Transverse colon (tissue), 4 donors: ENCODE measurements at regions not wholly inside any gene's neighbourhood (a gene's known extent, or its start where the extent isn't known, plus 50 kb on each side); places are given as distances from the start of the nearest gene placed in this dataset.

Experiments used
- DNase-seq: peaks from one replicate; pipeline ENCODE4 v3.0.0-alpha.2; 2019
- H3K27ac ChIP-seq, 4 donors: fragments of 200-600 bp; sonication (generic); 2 replicates each; pipeline ENCODE4 v1.5.1; 2016 to 2018; ENCODE audit warnings: inconsistent platforms in 4 of 4
- H3K27me3 ChIP-seq: fragments of 200-600 bp; sonication (generic); 2 replicates; pipeline ENCODE4 v1.5.1; 2017; ENCODE audit warnings: inconsistent platforms
- H3K36me3 ChIP-seq, 4 donors: fragments of 200-600 bp; sonication (generic); 2 replicates each; pipeline ENCODE4 v1.5.1; 2017 to 2019; ENCODE audit warnings: inconsistent platforms in 4 of 4
- H3K4me1 ChIP-seq, 4 donors: fragments of 200-600 bp; sonication (generic); 2 replicates each; pipeline ENCODE4 v1.5.1; 2017 to 2020; ENCODE audit warnings: inconsistent platforms in 4 of 4
- H3K4me3 ChIP-seq, 4 donors: fragments of 200-600 bp; sonication (generic); 1 replicate in 1 of 4; 2 replicates in 3 of 4; pipeline versions ENCODE4 v1.5.1 to v1.6.1; 2017 to 2019; ENCODE audit warnings: inconsistent platforms in 4 of 4
- H3K9me3 ChIP-seq, 2 donors: fragments of 200-600 bp; sonication (generic); 2 replicates each; pipeline ENCODE4 v1.5.1; 2017 to 2019; ENCODE audit warnings: inconsistent platforms in 2 of 2
- EP300 ChIP-seq: sonication (generic); formaldehyde crosslinking; IDR thresholded peaks from one replicate; pipeline ENCODE4 v1.6.1; 2017; ENCODE audit warnings: antibody characterized with exemption, low read depth
- POLR2A ChIP-seq: fragments of 450-650 bp; IDR thresholded peaks from one replicate; pipeline ENCODE4 v1.6.1; 2016; ENCODE audit warnings: antibody characterized with exemption, mild to moderate bottlenecking, moderate library complexity
- POLR2AphosphoS5 ChIP-seq, 3 donors: sonication (generic); formaldehyde crosslinking; IDR thresholded peaks; one replicate each; pipeline ENCODE4 v1.6.1; 2016; ENCODE audit warnings: antibody characterized with exemption in 3 of 3
- WGBS, 2 donors: methylation state at CpG; one replicate each; pipeline ENCODE4 v1.1.5; 2018; ENCODE audit warnings: low coverage in 1 of 2; 5-methylcytosine and 5-hydroxymethylcytosine counted together
- in situ Hi-C, 4 donors: fragments of 200-750 bp; cut with MboI; loops; one replicate each; pipeline versions ENCODE4 v1.15.0 to v1.15.1; 2017; ENCODE audit warnings: low sequenced_read_pairs in 3 of 4, low pct_ligation_motif_present in 1 of 4, low pct_unique_long_range_greater_than_20kb in 1 of 4
- intact Hi-C: fragments of 100-400 bp; cut with DNase I; formaldehyde crosslinking; loops from one replicate; pipeline ENCODE4 v1.15.1; 2023; ENCODE audit warnings: low total_unique reads
- TF ChIP-seq, protein P1 (sequence below), 5 experiments: fragments of 200-600 bp in 3 of 5; fragments of 450-650 bp in 2 of 5; sonication (generic) in 3 of 5; IDR thresholded peaks; 1 replicate in 2 of 5; 2 replicates in 3 of 5; pipeline ENCODE4 v1.5.1; 2016 to 2017; ENCODE audit warnings: antibody characterized with exemption in 5 of 5, inconsistent platforms in 3 of 5, mild to moderate bottlenecking in 2 of 5, moderate library complexity in 1 of 5

DNA sequence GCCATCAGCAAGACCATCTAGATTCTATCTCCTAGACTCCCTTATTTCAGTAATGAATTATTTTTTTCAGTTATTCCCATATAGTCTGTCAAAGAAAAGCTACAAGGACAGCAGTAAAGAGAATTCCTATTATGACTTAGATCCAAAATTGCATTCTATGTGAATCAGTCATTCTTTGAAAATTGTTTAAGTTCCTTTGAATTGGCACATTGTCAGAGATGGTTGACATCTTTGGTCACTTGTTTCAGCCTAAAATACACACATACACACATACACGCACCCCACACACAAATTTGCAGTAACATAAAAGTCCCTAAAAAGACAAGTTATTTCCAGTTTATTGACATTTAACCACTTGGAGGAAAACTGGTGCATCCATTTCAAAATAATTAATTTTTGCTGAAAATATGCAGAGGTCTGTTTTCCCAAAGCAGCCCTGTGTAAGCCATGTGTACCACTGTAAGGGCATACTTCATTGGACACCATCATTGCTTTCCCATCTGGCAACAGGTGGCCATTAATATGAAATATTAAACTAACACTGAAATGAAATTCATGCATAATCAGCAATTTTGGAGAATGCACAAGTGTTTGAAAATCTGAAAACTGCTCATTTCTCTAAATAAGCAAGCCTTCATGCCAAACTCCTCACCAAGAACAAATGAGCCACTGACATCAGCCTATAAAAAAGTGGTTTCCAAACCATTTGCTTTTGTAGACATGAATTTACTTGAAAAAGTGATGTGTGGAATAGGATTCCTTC is 121.7 kb upstream of the COL1A2 start:
- DNase-seq: no peak
- Histone ChIP-seq H3K4me3 (no peak overlapping the region), H3K4me1 (no peaks in the 10 kb centered on the region), H3K36me3 (no peaks in the 10 kb centered on the region), H3K9me3 (no peaks in the 10 kb centered on the region), H3K27me3 (no peaks in the 10 kb centered on the region), H3K27ac (no peak overlapping the region)
- no peak for TF ChIP-seq POLR2A
- TF ChIP-seq EP300: no peak
- TF ChIP-seq POLR2AphosphoS5 (IDR thresholded peaks at IDR 0.05): no peak
- TF ChIP-seq, protein P1, sequence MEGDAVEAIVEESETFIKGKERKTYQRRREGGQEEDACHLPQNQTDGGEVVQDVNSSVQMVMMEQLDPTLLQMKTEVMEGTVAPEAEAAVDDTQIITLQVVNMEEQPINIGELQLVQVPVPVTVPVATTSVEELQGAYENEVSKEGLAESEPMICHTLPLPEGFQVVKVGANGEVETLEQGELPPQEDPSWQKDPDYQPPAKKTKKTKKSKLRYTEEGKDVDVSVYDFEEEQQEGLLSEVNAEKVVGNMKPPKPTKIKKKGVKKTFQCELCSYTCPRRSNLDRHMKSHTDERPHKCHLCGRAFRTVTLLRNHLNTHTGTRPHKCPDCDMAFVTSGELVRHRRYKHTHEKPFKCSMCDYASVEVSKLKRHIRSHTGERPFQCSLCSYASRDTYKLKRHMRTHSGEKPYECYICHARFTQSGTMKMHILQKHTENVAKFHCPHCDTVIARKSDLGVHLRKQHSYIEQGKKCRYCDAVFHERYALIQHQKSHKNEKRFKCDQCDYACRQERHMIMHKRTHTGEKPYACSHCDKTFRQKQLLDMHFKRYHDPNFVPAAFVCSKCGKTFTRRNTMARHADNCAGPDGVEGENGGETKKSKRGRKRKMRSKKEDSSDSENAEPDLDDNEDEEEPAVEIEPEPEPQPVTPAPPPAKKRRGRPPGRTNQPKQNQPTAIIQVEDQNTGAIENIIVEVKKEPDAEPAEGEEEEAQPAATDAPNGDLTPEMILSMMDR (IDR thresholded peaks at IDR 0.05): no peak
- in situ Hi-C loops (no loop called here), intact Hi-C loops (no loop called here)
- 56 to 74% methylated on average over 1 of the region's 1 CpG for WGBS, 2 donors

DNA sequence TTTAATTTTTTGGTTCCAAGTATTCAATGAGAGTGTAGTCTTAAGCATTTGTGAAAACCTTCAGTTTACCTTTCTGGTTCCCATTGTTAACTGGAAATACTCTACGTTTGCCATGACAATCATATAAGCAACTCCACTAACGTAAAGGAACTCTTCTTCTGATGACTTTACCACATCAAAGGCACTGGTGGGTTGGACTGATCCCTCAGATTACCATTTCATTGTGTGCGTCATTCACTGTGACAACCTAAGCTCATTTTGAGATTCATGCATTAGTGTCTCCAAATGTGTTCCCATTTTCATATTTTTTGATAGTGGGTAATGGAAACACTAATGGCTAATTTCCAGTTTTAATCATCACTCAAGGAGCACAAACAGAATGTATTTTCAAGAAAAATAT is 119.9 kb upstream of the COL1A2 start:
- TF ChIP-seq, protein P1 (IDR thresholded peaks at IDR 0.05): no peak
- TF ChIP-seq EP300 (no peak), POLR2A (no peak), POLR2AphosphoS5 (IDR thresholded peaks at IDR 0.05) (no peak)
- Histone ChIP-seq H3K9me3 (no peaks in the 10 kb centered on the region), H3K36me3 (no peaks in the 10 kb centered on the region), H3K4me3 (no peak overlapping the region), H3K27ac (no peak overlapping the region), H3K4me1 (no peaks in the 10 kb centered on the region), H3K27me3 (no peaks in the 10 kb centered on the region)
- intact Hi-C loops (no loop called here), in situ Hi-C loops (no loop called here)
- 52 to 72% methylated on average over 3 of the region's 3 CpGs for WGBS, 2 donors
- DNase-seq: no peak

DNA sequence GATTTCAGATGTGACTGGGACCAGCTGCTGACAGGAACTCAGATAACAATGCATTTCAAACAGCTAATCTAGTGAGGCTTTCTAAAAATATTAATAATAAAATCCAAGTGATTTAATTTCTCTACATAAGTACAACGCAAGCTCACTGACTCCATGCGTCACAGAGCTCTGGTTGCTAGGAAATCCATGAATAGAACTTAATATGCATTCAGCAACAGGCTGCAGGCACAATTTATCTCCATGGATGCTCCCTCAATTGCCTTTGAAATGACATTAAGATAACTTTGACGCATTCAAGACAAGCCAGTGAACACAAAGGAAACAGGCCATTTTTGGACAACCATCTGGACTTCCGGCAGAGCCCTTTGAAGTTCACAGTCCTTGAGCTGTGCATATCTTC is 118.7 kb upstream of the COL1A2 start:
- TF ChIP-seq POLR2AphosphoS5 (IDR thresholded peaks at IDR 0.05): no peak
- no peak for TF ChIP-seq POLR2A
- TF ChIP-seq EP300: no peak
- TF ChIP-seq, protein P1 (IDR thresholded peaks at IDR 0.05): no peak

DNA sequence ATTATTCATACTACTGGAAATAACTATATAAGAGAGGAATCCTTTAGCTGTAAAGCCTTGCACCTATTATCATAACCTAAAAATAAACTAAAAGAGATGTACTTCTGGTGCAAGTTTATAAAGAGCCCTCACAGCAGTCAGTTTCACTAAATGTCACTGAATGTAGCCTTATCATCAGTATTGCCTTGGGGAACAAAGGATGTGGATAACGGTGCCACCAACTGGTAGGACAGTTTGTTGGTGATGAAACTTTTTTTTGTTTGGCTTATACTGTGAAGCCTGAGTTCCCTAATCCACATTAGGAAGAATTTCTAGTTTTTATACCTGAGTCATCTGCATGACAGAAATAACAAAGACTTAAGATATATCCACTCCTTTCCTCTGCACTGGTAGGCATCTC is 117.9 kb upstream of the COL1A2 start:
- H3K9me3 ChIP-seq: no peaks in the 10 kb centered on the region
- H3K36me3 ChIP-seq: no peaks in the 10 kb centered on the region
- intact Hi-C loops (no loop called here), in situ Hi-C loops (no loop called here)
- no peak overlapping the region for H3K27ac ChIP-seq
- no peak for TF ChIP-seq POLR2AphosphoS5 (IDR thresholded peaks at IDR 0.05)
- TF ChIP-seq EP300: no peak
- TF ChIP-seq, protein P1 (IDR thresholded peaks at IDR 0.05): no peak
- TF ChIP-seq POLR2A: no peak
- 13 to 19% methylated on average over 1 of the region's 1 CpG for WGBS, 2 donors
- no peaks in the 10 kb centered on the region for H3K4me1 ChIP-seq
- H3K4me3 ChIP-seq: no peak overlapping the region
- no peak for DNase-seq
- H3K27me3 ChIP-seq: no peaks in the 10 kb centered on the region

More for the DNA sequence above, 118.7 kb upstream of the COL1A2 start:
- Histone ChIP-seq H3K27me3 (no peaks in the 10 kb centered on the region), H3K4me1 (no peaks in the 10 kb centered on the region), H3K9me3 (no peaks in the 10 kb centered on the region), H3K27ac (no peak overlapping the region), H3K36me3 (no peaks in the 10 kb centered on the region), H3K4me3 (no peak overlapping the region)
- 73% methylated on average over 4 of the region's 4 CpGs; no CpG with 5 or more reads in 1 of the 2 donors for WGBS, 2 donors
- DNase-seq: no peak
- intact Hi-C loops (no loop called here), in situ Hi-C loops (no loop called here)
